AG10803 (cell line): ENCODE measurements at regions not wholly inside any gene's neighbourhood (a gene's known extent, or its start where the extent isn't known, plus 50 kb on each side); places are given as distances from the start of the nearest gene placed in this dataset.
"Not testable (repeated sequence)": the region's sequence is repeated elsewhere in the genome, so short reads cannot be mapped to it uniquely, and the experiment has no call there.

ENCODE experiments used
- DNase-seq: peaks from one replicate; pipeline ENCODE4 v3.0.0; 2010; ENCODE audit warnings: low read depth
- H3K4me3 ChIP-seq: 2 replicates; pipeline ENCODE4 v1.5.1; 2011; ENCODE audit warnings: mild to moderate bottlenecking, low read length, control low read depth
- CTCF ChIP-seq: conservative IDR thresholded peaks from 2 replicates; pipeline ENCODE4 v1.5.1; 2011; ENCODE audit warnings: mild to moderate bottlenecking, low read length, control low read depth, inconsistent platforms

- DNase-seq, H3K4me3 ChIP-seq: not testable (repeated sequence)
Observed at GRCh38 chr2:215889240-215889969, 123.9 kb downstream of the MREG start.

GRCh38 chr2:215888680-215889079, 124.7 kb downstream of the MREG start:
- no peak for DNase-seq
- H3K4me3 ChIP-seq: no peak overlapping the region
- no peak for TF ChIP-seq CTCF

- TF ChIP-seq CTCF: no peak
- DNase-seq: no peak
- no peak overlapping the region for H3K4me3 ChIP-seq
Observed at GRCh38 chr2:215887303-215887702, 126.0 kb downstream of the MREG start.

GRCh38 chr2:215886022-215886421, 127.3 kb downstream of the MREG start:
- TF ChIP-seq CTCF: no peak
- H3K4me3 ChIP-seq: no peak overlapping the region
- DNase-seq: no peak

GRCh38 chr2:215885536-215885935, 127.8 kb downstream of the MREG start:
- no peak overlapping the region for H3K4me3 ChIP-seq
- no peak for DNase-seq
- TF ChIP-seq CTCF: no peak

GRCh38 chr2:215884451-215885087, 128.8 kb downstream of the MREG start:
- TF ChIP-seq CTCF: no peak
- H3K4me3 ChIP-seq: no peak overlapping the region
- DNase-seq: peak; percentile 72

GRCh38 chr2:215883799-215884198, 129.6 kb downstream of the MREG start:
- TF ChIP-seq CTCF: no peak
- H3K4me3 ChIP-seq: no peak overlapping the region
- no peak for DNase-seq
